SK-N-SH treated with all-trans-retinoic acid at 6 μM for 48 hours (cell line): ENCODE measurements at regions not wholly inside any gene's neighbourhood (a gene's known extent, or its start where the extent isn't known, plus 50 kb on each side); places are given as distances from the start of the nearest gene placed in this dataset.

ENCODE experiments used
- BACH2 ChIP-seq: fragments of 250-450 bp; sonication (Bioruptor Pico); IDR thresholded peaks from 2 replicates; pipeline ENCODE4 v1.9.0; 2021; ENCODE audit warnings: mild to moderate bottlenecking, borderline replicate concordance
- CSDC2 ChIP-seq: fragments of 250-450 bp; sonication (Bioruptor Pico); IDR thresholded peaks from 2 replicates; pipeline ENCODE4 v1.5.0; 2020; ENCODE audit warnings: mild to moderate bottlenecking, moderate library complexity
- PATZ1 ChIP-seq: fragments of 250-450 bp; sonication (Bioruptor Pico); IDR thresholded peaks from 2 replicates; pipeline ENCODE4 v1.8.0; 2020; ENCODE audit warnings: mild to moderate bottlenecking, moderate library complexity, borderline replicate concordance
- PPARA ChIP-seq: fragments of 250-450 bp; sonication (Bioruptor Pico); IDR thresholded peaks from 2 replicates; pipeline ENCODE4 v1.5.0; 2020; ENCODE audit warnings: mild to moderate bottlenecking, borderline replicate concordance
- ZFP3 ChIP-seq: fragments of 250-450 bp; sonication (Bioruptor Pico); IDR thresholded peaks from 2 replicates; pipeline ENCODE4 v1.5.0; 2020; ENCODE audit warnings: mild to moderate bottlenecking, moderate library complexity
- ZFP30 ChIP-seq: fragments of 450-650 bp; formaldehyde crosslinking; IDR thresholded peaks from 2 replicates; pipeline ENCODE4 v1.5.0; 2022; ENCODE audit warnings: mild to moderate bottlenecking, moderate library complexity
- ZNF8 ChIP-seq: fragments of 450-650 bp; formaldehyde crosslinking; IDR thresholded peaks from 2 replicates; pipeline ENCODE4 v1.5.0; 2020; ENCODE audit warnings: mild to moderate bottlenecking, moderate library complexity
- TF ChIP-seq, protein P1 (sequence below): fragments of 250-450 bp; sonication (Bioruptor Pico); IDR thresholded peaks from 2 replicates; pipeline ENCODE4 v1.8.0; 2021; ENCODE audit warnings: low read depth, mild to moderate bottlenecking, moderate library complexity, borderline replicate concordance

- TF ChIP-seq ZNF8 (no peak), ZFP30 (CRISPR knock-in tag) (no peak), PATZ1 (no peak), ZFP3 (CRISPR knock-in tag) (no peak), BACH2 (CRISPR knock-in tag) (no peak), PPARA (no peak), CSDC2 (no peak)
- TF ChIP-seq, protein P1, sequence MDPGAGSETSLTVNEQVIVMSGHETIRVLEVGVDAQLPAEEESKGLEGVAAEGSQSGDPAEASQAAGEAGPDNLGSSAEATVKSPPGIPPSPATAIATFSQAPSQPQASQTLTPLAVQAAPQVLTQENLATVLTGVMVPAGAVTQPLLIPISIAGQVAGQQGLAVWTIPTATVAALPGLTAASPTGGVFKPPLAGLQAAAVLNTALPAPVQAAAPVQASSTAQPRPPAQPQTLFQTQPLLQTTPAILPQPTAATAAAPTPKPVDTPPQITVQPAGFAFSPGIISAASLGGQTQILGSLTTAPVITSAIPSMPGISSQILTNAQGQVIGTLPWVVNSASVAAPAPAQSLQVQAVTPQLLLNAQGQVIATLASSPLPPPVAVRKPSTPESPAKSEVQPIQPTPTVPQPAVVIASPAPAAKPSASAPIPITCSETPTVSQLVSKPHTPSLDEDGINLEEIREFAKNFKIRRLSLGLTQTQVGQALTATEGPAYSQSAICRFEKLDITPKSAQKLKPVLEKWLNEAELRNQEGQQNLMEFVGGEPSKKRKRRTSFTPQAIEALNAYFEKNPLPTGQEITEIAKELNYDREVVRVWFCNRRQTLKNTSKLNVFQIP: no peak
These were observed 75.8 kb upstream of the CHST15 start for GRCh38 chr10:124168991-124169802.
